HG03442 (cell line): ENCODE measurements at regions not wholly inside any gene's neighbourhood (a gene's known extent, or its start where the extent isn't known, plus 50 kb on each side); places are given as distances from the start of the nearest gene placed in this dataset.
"Not testable (repeated sequence)": the region's sequence is repeated elsewhere in the genome, so short reads cannot be mapped to it uniquely, and the experiment has no call there.

Experiments
- ATAC-seq: cut with Tn5 transposase; IDR thresholded peaks from one replicate; pipeline ENCODE4 v1.9.1; 2021; ENCODE audit warnings: mild to moderate bottlenecking, moderate library complexity; ENCODE audit not compliant: unreplicated experiment

GRCh38 chrX:131821945-131822622, 201.0 kb upstream of the STK26 start:
- no peak for ATAC-seq

GRCh38 chrX:131826572-131826971, 196.5 kb upstream of the STK26 start:
- no peak for ATAC-seq

- ATAC-seq: peak; percentile 67
Observed at GRCh38 chrX:131827935-131828334, 195.2 kb upstream of the STK26 start.

- ATAC-seq: no peak
Observed at GRCh38 chrX:131828482-131828881, 194.6 kb upstream of the STK26 start.

- ATAC-seq: peak; percentile 52
Observed at GRCh38 chrX:131830400-131831184, 192.5 kb upstream of the STK26 start.

- ATAC-seq: no peak
Observed at GRCh38 chrX:131831185-131831520, 191.9 kb upstream of the STK26 start.

- ATAC-seq: no peak
Observed at GRCh38 chrX:131836161-131836560, 186.9 kb upstream of the STK26 start.

GRCh38 chrX:131837325-131837724, 185.8 kb upstream of the STK26 start:
- ATAC-seq: no peak

- no peak for ATAC-seq
Observed at GRCh38 chrX:131840799-131841495, 182.2 kb upstream of the STK26 start.

GRCh38 chrX:131841496-131842437, 181.3 kb upstream of the STK26 start:
- ATAC-seq: no peak

GRCh38 chrX:131843987-131844386, 179.1 kb upstream of the STK26 start:
- ATAC-seq: no peak

GRCh38 chrX:131845201-131845600, 177.9 kb upstream of the STK26 start:
- ATAC-seq: no peak

- no peak for ATAC-seq
Observed at GRCh38 chrX:131845771-131846170, 177.3 kb upstream of the STK26 start.

- ATAC-seq: not testable (repeated sequence)
Observed at GRCh38 chrX:131850964-131851363, 172.1 kb upstream of the STK26 start.

- ATAC-seq: no peak
Observed at GRCh38 chrX:131853440-131853839, 169.7 kb upstream of the STK26 start.

GRCh38 chrX:131854581-131854980, 168.5 kb upstream of the STK26 start:
- ATAC-seq: no peak

GRCh38 chrX:131861088-131861787, 161.9 kb upstream of the STK26 start:
- ATAC-seq: no peak

GRCh38 chrX:131862321-131862720, 160.8 kb upstream of the STK26 start:
- no peak for ATAC-seq

- ATAC-seq: no peak
Observed at GRCh38 chrX:131869182-131869581, 153.9 kb upstream of the STK26 start.

- ATAC-seq: no peak
Observed at GRCh38 chrX:131874300-131874699, 148.8 kb upstream of the STK26 start.
